ENCODE measurements at regions not wholly inside any gene's neighbourhood (a gene's known extent, or its start where the extent isn't known, plus 50 kb on each side); places are given as distances from the start of the nearest gene placed in this dataset.

DNA sequence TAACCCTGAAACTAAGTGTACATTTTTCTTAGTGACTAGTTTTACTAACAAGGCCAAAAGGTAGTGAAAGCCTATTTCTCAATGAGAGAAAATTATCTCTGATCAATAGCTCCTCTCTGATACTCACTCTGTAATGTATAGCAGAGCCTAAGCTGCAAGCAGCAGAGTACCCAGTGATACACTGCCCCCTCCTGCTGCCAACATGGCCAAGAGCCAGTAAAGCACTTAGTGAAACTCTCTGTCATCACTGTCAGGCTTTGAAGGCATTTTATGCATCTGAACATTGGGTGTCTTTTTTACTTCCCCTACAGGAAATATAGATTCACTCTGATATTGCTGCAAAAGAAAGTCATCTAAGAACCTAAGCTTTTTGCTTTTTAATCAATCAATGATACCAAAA, 784.1 kb upstream of the CDH7 start:
- no peak overlapping the region for H3K27ac ChIP-seq (ENCODE audit: insufficient read depth, low read length, poor library complexity, severe bottlenecking)
- DNase-seq (no peak), ATAC-seq (ENCODE audit: low read depth in 2 of 2) (no peak)
- peaks cover 0 to 2% of the 10 kb centered on the region in 2 experiments for H3K9me3 ChIP-seq (ENCODE audit: control insufficient read depth in 2 of 2, low read length in 2 of 2)
- H3K27me3 ChIP-seq (ENCODE audit: control insufficient read depth, insufficient read depth, low read length), result no peaks in the 10 kb centered on the region
- Mint-ChIP-seq H3K27ac (no peak overlapping the region), H3K36me3 (no peaks in the 10 kb centered on the region), H3K4me1 (no peaks in the 10 kb centered on the region), H3K4me3 (no peak overlapping the region), H3K27me3 (no peaks in the 10 kb centered on the region), H3K9me3 (peaks cover 0 to 26% (median 3%) of the 10 kb centered on the region in 7 donors)
- H3K36me3 ChIP-seq (ENCODE audit: control insufficient read depth, insufficient read depth, low read length), result no peaks in the 10 kb centered on the region
- H3K4me1 ChIP-seq (ENCODE audit: control insufficient read depth, insufficient read depth, low read length, poor library complexity, severe bottlenecking), result no peaks in the 10 kb centered on the region
- no peak overlapping the region for H3K4me3 ChIP-seq (ENCODE audit: low read depth, low read length)

DNA sequence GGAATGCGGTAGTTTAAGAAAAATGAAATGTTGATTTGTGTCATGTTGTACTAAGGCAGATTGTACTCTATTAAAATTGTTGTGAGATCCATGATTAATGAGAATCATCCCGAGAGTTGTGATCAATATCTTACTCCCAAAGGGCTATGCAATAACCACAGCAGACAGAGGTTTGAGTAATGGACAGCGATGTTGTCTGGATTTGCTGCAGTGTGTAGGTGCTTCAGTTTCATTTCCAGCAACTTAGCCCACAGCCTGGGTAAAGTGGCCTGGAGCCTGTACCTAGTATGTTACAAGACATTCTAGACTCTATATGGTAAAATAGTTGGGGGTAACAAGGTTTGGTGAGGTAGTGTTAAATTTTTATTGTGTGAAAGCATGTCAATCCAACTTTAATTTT, 794.3 kb upstream of the CDH7 start:
- Mint-ChIP-seq H3K27me3 (no peaks in the 10 kb centered on the region), H3K9me3 (peaks cover 3 to 12% (median 4%) of the 10 kb centered on the region in 7 donors), H3K4me3 (no peak overlapping the region), H3K36me3 (no peaks in the 10 kb centered on the region), H3K27ac (no peak overlapping the region), H3K4me1 (no peaks in the 10 kb centered on the region)
- H3K36me3 ChIP-seq (ENCODE audit: control insufficient read depth, insufficient read depth, low read length), result no peaks in the 10 kb centered on the region
- H3K9me3 ChIP-seq (ENCODE audit: control insufficient read depth in 2 of 2, low read length in 2 of 2), result no peaks in the 10 kb centered on the region
- H3K4me1 ChIP-seq (ENCODE audit: control insufficient read depth, insufficient read depth, low read length, poor library complexity, severe bottlenecking), result no peaks in the 10 kb centered on the region
- H3K4me3 ChIP-seq (ENCODE audit: low read depth, low read length), result no peak overlapping the region
- H3K27me3 ChIP-seq (ENCODE audit: control insufficient read depth, insufficient read depth, low read length), result no peaks in the 10 kb centered on the region
- DNase-seq (no peak), ATAC-seq (ENCODE audit: low read depth in 2 of 2) (no peak)
- no peak overlapping the region for H3K27ac ChIP-seq (ENCODE audit: insufficient read depth, low read length, poor library complexity, severe bottlenecking)

DNA sequence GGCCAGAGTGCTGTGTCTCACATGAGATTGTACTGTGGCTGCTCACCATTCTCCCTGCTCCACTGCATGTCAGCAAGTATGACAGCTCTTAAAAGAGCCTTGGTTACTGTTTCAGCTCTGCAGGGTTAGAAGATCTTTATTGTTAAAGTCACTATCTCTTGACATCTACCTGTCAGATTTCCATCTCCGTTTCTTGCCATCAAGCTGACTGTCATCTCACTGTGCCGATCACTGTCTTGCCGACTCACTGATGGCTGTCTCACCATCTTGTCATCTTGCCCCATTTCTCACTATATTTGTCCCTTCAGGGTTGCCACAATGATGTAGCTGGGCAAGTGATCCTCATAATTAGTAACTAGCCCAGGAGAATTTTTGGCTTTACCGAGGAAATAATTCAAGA, 800.9 kb upstream of the CDH7 start:
- no peak overlapping the region for H3K27ac Mint-ChIP-seq
- H3K27me3 Mint-ChIP-seq, result no peaks in the 10 kb centered on the region
- no peak for DNase-seq
- H3K4me3 ChIP-seq (ENCODE audit: low read depth, low read length), result no peak overlapping the region
- H3K36me3 ChIP-seq (ENCODE audit: control insufficient read depth, insufficient read depth, low read length), result no peaks in the 10 kb centered on the region
- ATAC-seq (ENCODE audit: low read depth in 2 of 2), result no peak
- no peaks in the 10 kb centered on the region for H3K4me1 Mint-ChIP-seq
- H3K27ac ChIP-seq (ENCODE audit: insufficient read depth, low read length, poor library complexity, severe bottlenecking), result no peak overlapping the region
- H3K36me3 Mint-ChIP-seq, result no peaks in the 10 kb centered on the region
- H3K4me1 ChIP-seq (ENCODE audit: control insufficient read depth, insufficient read depth, low read length, poor library complexity, severe bottlenecking), result no peaks in the 10 kb centered on the region
- peaks cover 8 to 29% (median 13%) of the 10 kb centered on the region in 7 donors for H3K9me3 Mint-ChIP-seq
- H3K4me3 Mint-ChIP-seq, result no peak overlapping the region
- H3K9me3 ChIP-seq (ENCODE audit: control insufficient read depth in 2 of 2, low read length in 2 of 2), result peaks cover 0 to 19% of the 10 kb centered on the region in 2 experiments
- no peaks in the 10 kb centered on the region for H3K27me3 ChIP-seq (ENCODE audit: control insufficient read depth, insufficient read depth, low read length)

DNA sequence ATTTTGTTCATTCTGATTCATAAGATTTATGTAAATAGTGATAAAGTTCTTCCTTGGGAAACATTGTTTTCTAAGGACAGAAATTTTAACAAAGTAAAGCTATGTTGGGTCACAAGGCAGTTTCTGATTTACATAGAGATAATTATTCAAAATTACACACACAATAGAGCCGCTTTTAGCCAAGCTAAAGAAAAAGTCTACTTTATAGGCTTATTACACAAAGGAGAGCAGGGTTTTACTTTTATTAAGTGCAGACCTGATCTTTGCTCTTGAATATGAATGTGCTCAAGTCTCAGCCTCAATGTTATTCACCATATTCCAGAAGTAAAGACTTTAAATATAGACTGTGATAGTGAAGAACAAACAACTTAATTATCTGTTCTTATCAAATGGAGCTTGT, 787.8 kb upstream of the LINC00305 start:
- Histone ChIP-seq H3K27me3 (ENCODE audit: control insufficient read depth, insufficient read depth, low read length) (no peaks in the 10 kb centered on the region), H3K4me3 (ENCODE audit: low read depth, low read length) (no peak overlapping the region), H3K9me3 (ENCODE audit: control insufficient read depth in 2 of 2, low read length in 2 of 2) (peaks cover 0 to 2% of the 10 kb centered on the region in 2 experiments), H3K4me1 (ENCODE audit: control insufficient read depth, insufficient read depth, low read length, poor library complexity, severe bottlenecking) (no peaks in the 10 kb centered on the region), H3K27ac (ENCODE audit: insufficient read depth, low read length, poor library complexity, severe bottlenecking) (no peak overlapping the region), H3K36me3 (ENCODE audit: control insufficient read depth, insufficient read depth, low read length) (no peaks in the 10 kb centered on the region)
- H3K9me3 Mint-ChIP-seq, result peaks cover 0 to 7% (median 3%) of the 10 kb centered on the region in 7 donors
- DNase-seq (no peak), ATAC-seq (ENCODE audit: low read depth in 2 of 2) (no peak)
- no peak overlapping the region for H3K27ac Mint-ChIP-seq
- no peaks in the 10 kb centered on the region for H3K27me3 Mint-ChIP-seq
- H3K36me3 Mint-ChIP-seq, result no peaks in the 10 kb centered on the region
- H3K4me1 Mint-ChIP-seq, result no peaks in the 10 kb centered on the region
- H3K4me3 Mint-ChIP-seq, result no peak overlapping the region

DNA sequence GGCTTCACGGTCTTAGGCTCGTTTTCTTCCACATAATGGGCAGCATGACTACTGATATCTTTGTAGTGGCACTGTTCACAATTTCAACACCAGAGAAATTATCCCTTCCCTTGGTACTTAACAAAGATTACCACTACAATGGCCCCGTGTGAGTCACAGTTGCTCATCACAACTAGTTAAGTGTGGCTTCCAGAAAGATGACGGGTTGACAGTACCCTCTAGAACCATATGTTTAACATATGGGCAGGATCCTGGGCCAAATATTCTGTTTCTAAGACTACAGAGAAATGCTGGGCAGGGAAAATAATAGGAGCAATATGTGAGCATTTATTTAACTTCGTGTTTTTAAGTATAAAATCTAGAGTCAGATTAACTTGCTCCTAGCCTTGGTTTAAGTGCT, 780.1 kb upstream of the LINC00305 start:
- peaks cover 2 to 4% of the 10 kb centered on the region in 2 experiments for H3K9me3 ChIP-seq (ENCODE audit: control insufficient read depth in 2 of 2, low read length in 2 of 2)
- H3K4me3 ChIP-seq (ENCODE audit: low read depth, low read length), result no peak overlapping the region
- no peak overlapping the region for H3K27ac ChIP-seq (ENCODE audit: insufficient read depth, low read length, poor library complexity, severe bottlenecking)
- ATAC-seq (ENCODE audit: low read depth in 2 of 2) (no peak), DNase-seq (no peak)
- Mint-ChIP-seq H3K27ac (no peak overlapping the region), H3K4me3 (peak overlapping the region in 1 of 4 donors; percentile 10), H3K9me3 (peaks cover 0 to 14% (median 3%) of the 10 kb centered on the region in 7 donors), H3K36me3 (no peaks in the 10 kb centered on the region), H3K4me1 (no peaks in the 10 kb centered on the region), H3K27me3 (no peaks in the 10 kb centered on the region)
- H3K27me3 ChIP-seq (ENCODE audit: control insufficient read depth, insufficient read depth, low read length), result no peaks in the 10 kb centered on the region
- no peaks in the 10 kb centered on the region for H3K36me3 ChIP-seq (ENCODE audit: control insufficient read depth, insufficient read depth, low read length)
- H3K4me1 ChIP-seq (ENCODE audit: control insufficient read depth, insufficient read depth, low read length, poor library complexity, severe bottlenecking), result no peaks in the 10 kb centered on the region

DNA sequence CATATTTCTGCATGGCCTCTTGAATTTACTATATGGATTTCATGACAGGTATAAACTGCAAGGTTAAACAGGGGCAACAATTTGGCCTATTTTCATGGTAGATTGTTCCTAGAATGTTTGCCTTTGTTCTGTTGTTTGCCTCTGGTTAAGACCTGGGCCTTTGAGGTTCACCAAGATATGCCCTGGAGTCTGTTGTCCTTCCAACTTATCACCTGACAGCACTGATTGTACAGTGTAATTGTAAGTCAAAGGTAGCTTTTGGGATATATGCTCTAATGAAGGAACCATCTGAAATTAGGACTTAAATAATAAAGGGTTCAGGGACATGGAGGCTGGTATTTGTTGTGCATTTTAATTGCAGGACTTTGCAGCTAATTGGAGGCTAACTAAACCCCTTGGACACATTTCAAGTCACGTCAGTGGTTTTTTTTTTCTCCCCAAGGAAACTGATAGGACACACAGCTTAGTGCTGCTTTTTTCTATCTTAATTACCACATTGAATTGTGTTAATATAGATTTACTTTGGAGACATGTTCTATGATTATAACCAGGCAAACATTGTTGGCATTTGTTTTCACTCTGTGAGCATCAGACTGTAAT, 771.2 kb upstream of the LINC00305 start:
- H3K27ac Mint-ChIP-seq, result no peak overlapping the region
- H3K27me3 ChIP-seq (ENCODE audit: control insufficient read depth, insufficient read depth, low read length), result no peaks in the 10 kb centered on the region
- peaks cover 0 to 7% (median 6%) of the 10 kb centered on the region in 7 donors for H3K9me3 Mint-ChIP-seq
- H3K4me1 ChIP-seq (ENCODE audit: control insufficient read depth, insufficient read depth, low read length, poor library complexity, severe bottlenecking), result no peaks in the 10 kb centered on the region
- H3K9me3 ChIP-seq (ENCODE audit: control insufficient read depth in 2 of 2, low read length in 2 of 2), result peaks cover 0 to 2% of the 10 kb centered on the region in 2 experiments
- no peak overlapping the region for H3K4me3 ChIP-seq (ENCODE audit: low read depth, low read length)
- no peak overlapping the region for H3K4me3 Mint-ChIP-seq
- DNase-seq (no peak), ATAC-seq (ENCODE audit: low read depth in 2 of 2) (no peak)
- no peaks in the 10 kb centered on the region for H3K4me1 Mint-ChIP-seq
- no peaks in the 10 kb centered on the region for H3K36me3 Mint-ChIP-seq
- H3K27me3 Mint-ChIP-seq, result no peaks in the 10 kb centered on the region
- H3K36me3 ChIP-seq (ENCODE audit: control insufficient read depth, insufficient read depth, low read length), result no peaks in the 10 kb centered on the region
- no peak overlapping the region for H3K27ac ChIP-seq (ENCODE audit: insufficient read depth, low read length, poor library complexity, severe bottlenecking)

DNA sequence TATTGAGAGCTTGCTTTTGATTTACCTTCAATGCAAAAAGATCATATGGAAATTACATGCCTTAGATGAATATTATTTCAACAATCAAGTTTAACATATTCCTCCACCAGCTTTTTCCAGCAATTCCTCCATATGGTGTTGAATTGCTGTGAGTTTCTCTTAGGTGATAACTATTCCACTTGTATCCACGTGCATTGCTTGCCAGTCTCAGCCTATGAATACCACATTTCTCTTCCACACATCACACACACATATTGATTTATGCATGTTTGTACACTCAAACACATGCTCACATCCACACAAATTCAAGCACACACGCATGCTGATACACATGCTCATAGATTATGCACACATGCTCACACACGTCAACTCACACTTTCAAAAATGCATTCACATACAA, 770.0 kb upstream of the LINC00305 start:
- no peak overlapping the region for H3K4me3 ChIP-seq (ENCODE audit: low read depth, low read length)
- DNase-seq (no peak), ATAC-seq (ENCODE audit: low read depth in 2 of 2) (no peak)
- Mint-ChIP-seq H3K36me3 (no peaks in the 10 kb centered on the region), H3K27ac (no peak overlapping the region), H3K4me1 (no peaks in the 10 kb centered on the region), H3K9me3 (peaks cover 0 to 6% (median 4%) of the 10 kb centered on the region in 7 donors), H3K27me3 (no peaks in the 10 kb centered on the region), H3K4me3 (no peak overlapping the region)
- H3K27me3 ChIP-seq (ENCODE audit: control insufficient read depth, insufficient read depth, low read length), result no peaks in the 10 kb centered on the region
- H3K36me3 ChIP-seq (ENCODE audit: control insufficient read depth, insufficient read depth, low read length), result no peaks in the 10 kb centered on the region
- no peaks in the 10 kb centered on the region for H3K4me1 ChIP-seq (ENCODE audit: control insufficient read depth, insufficient read depth, low read length, poor library complexity, severe bottlenecking)
- H3K27ac ChIP-seq (ENCODE audit: insufficient read depth, low read length, poor library complexity, severe bottlenecking), result no peak overlapping the region
- no peaks in the 10 kb centered on the region for H3K9me3 ChIP-seq (ENCODE audit: control insufficient read depth in 2 of 2, low read length in 2 of 2)

DNA sequence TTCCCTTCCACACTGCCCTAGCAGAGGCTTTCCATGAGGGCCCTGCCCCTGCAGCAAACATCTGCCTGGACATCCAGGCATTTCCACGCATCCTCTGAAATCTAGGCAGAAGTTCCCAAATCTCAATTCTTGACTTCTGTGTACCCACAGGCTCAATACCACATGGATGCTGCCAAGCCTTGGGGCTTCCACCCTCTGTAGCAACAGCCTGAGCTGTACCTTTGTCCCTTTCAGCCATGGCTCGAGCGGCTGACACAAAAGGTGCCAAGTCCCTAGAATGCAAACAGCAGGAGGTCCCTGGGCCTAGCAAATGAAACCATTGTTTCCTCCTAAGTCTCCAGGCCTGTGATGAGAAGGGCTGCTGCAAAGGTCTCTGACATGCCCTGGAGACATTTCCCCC, 744.5 kb upstream of the LINC00305 start:
- Histone ChIP-seq H3K4me1 (ENCODE audit: control insufficient read depth, insufficient read depth, low read length, poor library complexity, severe bottlenecking) (no peaks in the 10 kb centered on the region), H3K4me3 (ENCODE audit: low read depth, low read length) (no peak overlapping the region), H3K36me3 (ENCODE audit: control insufficient read depth, insufficient read depth, low read length) (no peaks in the 10 kb centered on the region), H3K9me3 (ENCODE audit: control insufficient read depth in 2 of 2, low read length in 2 of 2) (peaks cover 0 to 6% of the 10 kb centered on the region in 2 experiments), H3K27me3 (ENCODE audit: control insufficient read depth, insufficient read depth, low read length) (no peaks in the 10 kb centered on the region), H3K27ac (ENCODE audit: insufficient read depth, low read length, poor library complexity, severe bottlenecking) (no peak overlapping the region)
- Mint-ChIP-seq H3K27ac (no peak overlapping the region), H3K27me3 (no peaks in the 10 kb centered on the region), H3K9me3 (peaks cover 4 to 40% (median 5%) of the 10 kb centered on the region in 7 donors), H3K4me3 (no peak overlapping the region), H3K36me3 (no peaks in the 10 kb centered on the region), H3K4me1 (no peaks in the 10 kb centered on the region)
- DNase-seq (no peak), ATAC-seq (ENCODE audit: low read depth in 2 of 2) (no peak)

Measured in CD4-positive, CD25-positive, alpha-beta regulatory T cell (primary cell).